ENCODE measurements at regions not wholly inside any gene's neighbourhood (a gene's known extent, or its start where the extent isn't known, plus 50 kb on each side); places are given as distances from the start of the nearest gene placed in this dataset.

DNA sequence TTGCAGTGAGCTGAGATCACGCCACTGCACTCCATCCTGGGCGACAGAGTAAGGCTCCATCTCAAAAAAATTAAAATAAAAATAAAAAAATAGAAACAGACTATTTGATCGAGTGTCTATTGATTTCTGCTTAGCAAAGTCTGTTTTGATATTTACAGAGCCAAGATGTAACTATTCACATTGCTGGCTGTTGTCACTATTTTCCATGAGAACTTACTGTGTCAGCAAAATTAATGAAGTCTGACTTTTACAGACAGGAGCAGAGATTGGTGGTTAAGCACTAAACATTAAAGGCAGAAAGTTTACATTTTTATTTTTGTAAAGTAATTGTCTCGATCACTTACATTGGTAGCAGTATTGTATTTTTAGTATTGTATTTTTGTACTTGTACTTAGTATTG, 85.0 kb upstream of the CCDC28A start (continued):
- TF ChIP-seq GRHL2 (CRISPR knock-in tag; IDR thresholded peaks at IDR 0.05; ENCODE audit: insufficient replicate concordance, severe bottlenecking) (no peak), TP53 (CRISPR knock-in tag; IDR thresholded peaks at IDR 0.05) (no peak), NFATC4 (CRISPR knock-in tag; IDR thresholded peaks at IDR 0.05) (no peak), NR2C2 (CRISPR knock-in tag; IDR thresholded peaks at IDR 0.05) (no peak)
- TF ChIP-seq, protein P1, sequence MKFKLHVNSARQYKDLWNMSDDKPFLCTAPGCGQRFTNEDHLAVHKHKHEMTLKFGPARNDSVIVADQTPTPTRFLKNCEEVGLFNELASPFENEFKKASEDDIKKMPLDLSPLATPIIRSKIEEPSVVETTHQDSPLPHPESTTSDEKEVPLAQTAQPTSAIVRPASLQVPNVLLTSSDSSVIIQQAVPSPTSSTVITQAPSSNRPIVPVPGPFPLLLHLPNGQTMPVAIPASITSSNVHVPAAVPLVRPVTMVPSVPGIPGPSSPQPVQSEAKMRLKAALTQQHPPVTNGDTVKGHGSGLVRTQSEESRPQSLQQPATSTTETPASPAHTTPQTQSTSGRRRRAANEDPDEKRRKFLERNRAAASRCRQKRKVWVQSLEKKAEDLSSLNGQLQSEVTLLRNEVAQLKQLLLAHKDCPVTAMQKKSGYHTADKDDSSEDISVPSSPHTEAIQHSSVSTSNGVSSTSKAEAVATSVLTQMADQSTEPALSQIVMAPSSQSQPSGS (CRISPR knock-in tag; IDR thresholded peaks at IDR 0.05; ENCODE audit: borderline replicate concordance, low read depth): no peak
- TF ChIP-seq, protein P2, sequence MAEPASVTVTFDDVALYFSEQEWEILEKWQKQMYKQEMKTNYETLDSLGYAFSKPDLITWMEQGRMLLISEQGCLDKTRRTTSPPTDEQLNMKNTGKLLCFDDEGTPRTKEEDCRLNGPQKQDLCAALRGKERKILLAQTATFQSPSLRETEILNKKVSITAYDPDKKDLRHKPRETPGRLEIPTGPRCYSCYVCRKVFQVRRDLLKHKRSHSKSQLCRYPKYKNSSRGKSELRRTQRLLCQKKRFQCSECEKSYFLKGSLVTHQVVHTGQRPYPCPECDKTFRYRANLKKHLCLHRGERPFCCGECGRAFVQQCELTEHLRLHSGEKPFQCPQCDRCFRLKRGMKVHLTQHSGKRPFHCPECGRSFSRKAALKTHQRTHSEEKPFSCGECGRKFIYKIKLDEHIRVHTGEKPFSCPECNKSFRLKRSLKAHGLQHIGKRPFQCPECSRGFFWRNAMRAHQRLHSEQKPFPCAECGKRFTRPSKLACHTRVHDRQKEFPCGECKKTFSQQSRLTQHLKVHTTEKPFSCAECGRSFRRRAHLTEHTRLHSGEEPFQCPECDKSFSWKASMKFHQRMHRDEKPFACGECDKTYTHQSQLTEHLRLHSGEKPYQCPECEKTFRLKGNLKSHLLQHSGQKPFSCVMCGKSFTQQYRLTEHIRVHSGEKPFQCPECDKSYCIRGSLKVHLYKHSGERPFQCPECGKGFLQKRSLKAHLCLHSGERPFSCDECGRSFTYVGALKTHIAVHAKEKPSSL (CRISPR knock-in tag; conservative IDR thresholded peaks at IDR 0.05): no peak

DNA sequence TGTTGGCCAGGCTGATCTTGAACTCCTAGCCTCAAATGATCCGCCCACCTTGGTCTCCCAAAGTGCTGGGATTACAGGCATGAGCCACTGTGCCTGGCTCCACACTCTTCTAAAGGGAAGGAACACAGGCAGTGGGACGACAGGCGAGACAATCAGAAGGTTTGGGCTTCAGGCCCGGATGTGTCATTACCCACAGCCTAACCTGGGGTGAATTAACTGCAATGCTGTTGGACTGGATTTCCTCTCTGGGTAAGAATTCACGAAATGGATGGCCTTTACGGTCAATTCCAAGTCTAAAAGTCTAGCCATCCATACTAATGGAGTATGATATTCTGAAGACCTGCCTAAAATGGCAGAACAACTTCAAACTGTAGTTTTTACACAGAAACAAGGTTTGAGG, 83.7 kb upstream of the CCDC28A start:
- DNase-seq (ENCODE audit: low spot score) (no peak), ATAC-seq (no peak)
- Mint-ChIP-seq H3K9me3 (no peaks in the 10 kb centered on the region), H3K4me1 (peaks cover 32% of the 10 kb centered on the region), H3K27me3 (ENCODE audit: low read depth) (peaks cover 5% of the 10 kb centered on the region; the same call in 1 of the 2 replicates), H3K36me3 (no peaks in the 10 kb centered on the region), H3K27ac (no peak overlapping the region), H3K4me3 (no peak overlapping the region)
- CTCF ChIA-PET: no interaction called here
- POLR2A ChIA-PET: no interaction called here
- TF ChIP-seq, protein P3, sequence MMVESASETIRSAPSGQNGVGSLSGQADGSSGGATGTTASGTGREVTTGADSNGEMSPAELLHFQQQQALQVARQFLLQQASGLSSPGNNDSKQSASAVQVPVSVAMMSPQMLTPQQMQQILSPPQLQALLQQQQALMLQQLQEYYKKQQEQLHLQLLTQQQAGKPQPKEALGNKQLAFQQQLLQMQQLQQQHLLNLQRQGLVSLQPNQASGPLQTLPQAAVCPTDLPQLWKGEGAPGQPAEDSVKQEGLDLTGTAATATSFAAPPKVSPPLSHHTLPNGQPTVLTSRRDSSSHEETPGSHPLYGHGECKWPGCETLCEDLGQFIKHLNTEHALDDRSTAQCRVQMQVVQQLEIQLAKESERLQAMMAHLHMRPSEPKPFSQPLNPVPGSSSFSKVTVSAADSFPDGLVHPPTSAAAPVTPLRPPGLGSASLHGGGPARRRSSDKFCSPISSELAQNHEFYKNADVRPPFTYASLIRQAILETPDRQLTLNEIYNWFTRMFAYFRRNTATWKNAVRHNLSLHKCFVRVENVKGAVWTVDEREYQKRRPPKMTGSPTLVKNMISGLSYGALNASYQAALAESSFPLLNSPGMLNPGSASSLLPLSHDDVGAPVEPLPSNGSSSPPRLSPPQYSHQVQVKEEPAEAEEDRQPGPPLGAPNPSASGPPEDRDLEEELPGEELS (CRISPR knock-in tag; IDR thresholded peaks at IDR 0.05): no peak
- TF ChIP-seq MXD4 (CRISPR knock-in tag; IDR thresholded peaks at IDR 0.05; ENCODE audit: borderline replicate concordance) (no peak), KAT7 (CRISPR knock-in tag; IDR thresholded peaks at IDR 0.05; ENCODE audit: borderline replicate concordance) (no peak), TP53 (CRISPR knock-in tag; IDR thresholded peaks at IDR 0.05) (no peak), ZNF263 (CRISPR knock-in tag; IDR thresholded peaks at IDR 0.05; ENCODE audit: low read depth) (no peak), ZNF219 (CRISPR knock-in tag; IDR thresholded peaks at IDR 0.05; ENCODE audit: borderline replicate concordance) (no peak), ZBTB21 (CRISPR knock-in tag; IDR thresholded peaks at IDR 0.05; ENCODE audit: borderline replicate concordance) (no peak), IRF2 (CRISPR knock-in tag; IDR thresholded peaks at IDR 0.05; ENCODE audit: borderline replicate concordance, low read depth) (no peak), NFYB (CRISPR knock-in tag; conservative IDR thresholded peaks at IDR 0.05; ENCODE audit: low read depth) (no peak), ESRRA (CRISPR knock-in tag; IDR thresholded peaks at IDR 0.05; ENCODE audit: borderline replicate concordance) (no peak), ZNF671 (CRISPR knock-in tag; IDR thresholded peaks at IDR 0.05) (no peak), GABPB1 (CRISPR knock-in tag; IDR thresholded peaks at IDR 0.05) (no peak), TCF7 (CRISPR knock-in tag; IDR thresholded peaks at IDR 0.05; ENCODE audit: low read depth) (no peak)
- TF ChIP-seq, protein P4, sequence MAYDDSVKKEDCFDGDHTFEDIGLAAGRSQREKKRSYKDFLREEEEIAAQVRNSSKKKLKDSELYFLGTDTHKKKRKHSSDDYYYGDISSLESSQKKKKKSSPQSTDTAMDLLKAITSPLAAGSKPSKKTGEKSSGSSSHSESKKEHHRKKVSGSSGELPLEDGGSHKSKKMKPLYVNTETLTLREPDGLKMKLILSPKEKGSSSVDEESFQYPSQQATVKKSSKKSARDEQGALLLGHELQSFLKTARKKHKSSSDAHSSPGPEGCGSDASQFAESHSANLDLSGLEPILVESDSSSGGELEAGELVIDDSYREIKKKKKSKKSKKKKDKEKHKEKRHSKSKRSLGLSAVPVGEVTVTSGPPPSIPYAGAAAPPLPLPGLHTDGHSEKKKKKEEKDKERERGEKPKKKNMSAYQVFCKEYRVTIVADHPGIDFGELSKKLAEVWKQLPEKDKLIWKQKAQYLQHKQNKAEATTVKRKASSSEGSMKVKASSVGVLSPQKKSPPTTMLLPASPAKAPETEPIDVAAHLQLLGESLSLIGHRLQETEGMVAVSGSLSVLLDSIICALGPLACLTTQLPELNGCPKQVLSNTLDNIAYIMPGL (CRISPR knock-in tag; IDR thresholded peaks at IDR 0.05): no peak
- TF ChIP-seq, protein P5, sequence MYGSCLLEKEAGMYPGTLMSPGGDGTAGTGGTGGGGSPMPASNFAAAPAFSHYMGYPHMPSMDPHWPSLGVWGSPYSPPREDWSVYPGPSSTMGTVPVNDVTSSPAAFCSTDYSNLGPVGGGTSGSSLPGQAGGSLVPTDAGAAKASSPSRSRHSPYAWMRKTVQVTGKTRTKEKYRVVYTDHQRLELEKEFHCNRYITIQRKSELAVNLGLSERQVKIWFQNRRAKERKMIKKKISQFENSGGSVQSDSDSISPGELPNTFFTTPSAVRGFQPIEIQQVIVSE (CRISPR knock-in tag; IDR thresholded peaks at IDR 0.05; ENCODE audit: borderline replicate concordance): no peak
- TF ChIP-seq, protein P6, sequence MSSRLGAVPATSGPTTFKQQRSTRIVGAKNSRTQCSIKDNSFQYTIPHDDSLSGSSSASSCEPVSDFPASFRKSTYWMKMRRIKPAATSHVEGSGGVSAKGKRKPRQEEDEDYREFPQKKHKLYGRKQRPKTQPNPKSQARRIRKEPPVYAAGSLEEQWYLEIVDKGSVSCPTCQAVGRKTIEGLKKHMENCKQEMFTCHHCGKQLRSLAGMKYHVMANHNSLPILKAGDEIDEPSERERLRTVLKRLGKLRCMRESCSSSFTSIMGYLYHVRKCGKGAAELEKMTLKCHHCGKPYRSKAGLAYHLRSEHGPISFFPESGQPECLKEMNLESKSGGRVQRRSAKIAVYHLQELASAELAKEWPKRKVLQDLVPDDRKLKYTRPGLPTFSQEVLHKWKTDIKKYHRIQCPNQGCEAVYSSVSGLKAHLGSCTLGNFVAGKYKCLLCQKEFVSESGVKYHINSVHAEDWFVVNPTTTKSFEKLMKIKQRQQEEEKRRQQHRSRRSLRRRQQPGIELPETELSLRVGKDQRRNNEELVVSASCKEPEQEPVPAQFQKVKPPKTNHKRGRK (CRISPR knock-in tag; IDR thresholded peaks at IDR 0.05; ENCODE audit: borderline replicate concordance): no peak
- TF ChIP-seq, protein P7, sequence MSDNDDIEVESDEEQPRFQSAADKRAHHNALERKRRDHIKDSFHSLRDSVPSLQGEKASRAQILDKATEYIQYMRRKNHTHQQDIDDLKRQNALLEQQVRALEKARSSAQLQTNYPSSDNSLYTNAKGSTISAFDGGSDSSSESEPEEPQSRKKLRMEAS (CRISPR knock-in tag; IDR thresholded peaks at IDR 0.05): no peak
- TF ChIP-seq, protein P8, sequence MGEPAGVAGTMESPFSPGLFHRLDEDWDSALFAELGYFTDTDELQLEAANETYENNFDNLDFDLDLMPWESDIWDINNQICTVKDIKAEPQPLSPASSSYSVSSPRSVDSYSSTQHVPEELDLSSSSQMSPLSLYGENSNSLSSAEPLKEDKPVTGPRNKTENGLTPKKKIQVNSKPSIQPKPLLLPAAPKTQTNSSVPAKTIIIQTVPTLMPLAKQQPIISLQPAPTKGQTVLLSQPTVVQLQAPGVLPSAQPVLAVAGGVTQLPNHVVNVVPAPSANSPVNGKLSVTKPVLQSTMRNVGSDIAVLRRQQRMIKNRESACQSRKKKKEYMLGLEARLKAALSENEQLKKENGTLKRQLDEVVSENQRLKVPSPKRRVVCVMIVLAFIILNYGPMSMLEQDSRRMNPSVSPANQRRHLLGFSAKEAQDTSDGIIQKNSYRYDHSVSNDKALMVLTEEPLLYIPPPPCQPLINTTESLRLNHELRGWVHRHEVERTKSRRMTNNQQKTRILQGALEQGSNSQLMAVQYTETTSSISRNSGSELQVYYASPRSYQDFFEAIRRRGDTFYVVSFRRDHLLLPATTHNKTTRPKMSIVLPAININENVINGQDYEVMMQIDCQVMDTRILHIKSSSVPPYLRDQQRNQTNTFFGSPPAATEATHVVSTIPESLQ (CRISPR knock-in tag; IDR thresholded peaks at IDR 0.05): no peak

Data from WTC11 (cell line).